Activated gamma-delta T cell treated with Interleukin-2 at 50 U/mL for 16 hours (primary cell): ENCODE measurements at regions not wholly inside any gene's neighbourhood (a gene's known extent, or its start where the extent isn't known, plus 50 kb on each side); places are given as distances from the start of the nearest gene placed in this dataset.
"Not testable (repeated sequence)": the region's sequence is repeated elsewhere in the genome, so short reads cannot be mapped to it uniquely, and the experiment has no call there.

Experiments used
- DNase-seq: peaks from one replicate; pipeline ENCODE4 v3.0.0-alpha.2; 2020

GRCh38 chr18:8970843-8971242 is 131.7 kb upstream of the NDUFV2 start:
- DNase-seq = no peak

DNA sequence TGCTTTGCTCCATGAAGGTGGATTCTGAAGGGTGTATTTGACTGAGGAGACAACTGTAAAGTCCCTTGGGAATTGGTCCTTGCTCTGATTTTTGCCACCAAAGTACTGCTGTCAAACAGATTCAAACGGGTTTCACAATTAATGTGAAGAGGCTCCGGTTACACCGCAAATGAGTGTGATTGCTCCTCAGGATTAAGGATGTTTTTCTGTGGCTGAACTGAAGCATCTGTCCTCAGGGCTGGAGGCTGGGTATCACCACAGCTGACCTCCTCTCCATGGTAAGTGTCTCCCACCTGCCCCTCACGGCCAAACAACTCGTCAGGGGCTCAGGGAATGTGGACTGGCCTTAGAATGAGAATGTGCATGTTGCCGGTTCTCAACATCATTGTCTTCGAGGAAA is 130.4 kb upstream of the NDUFV2 start:
- no peak for DNase-seq

DNA sequence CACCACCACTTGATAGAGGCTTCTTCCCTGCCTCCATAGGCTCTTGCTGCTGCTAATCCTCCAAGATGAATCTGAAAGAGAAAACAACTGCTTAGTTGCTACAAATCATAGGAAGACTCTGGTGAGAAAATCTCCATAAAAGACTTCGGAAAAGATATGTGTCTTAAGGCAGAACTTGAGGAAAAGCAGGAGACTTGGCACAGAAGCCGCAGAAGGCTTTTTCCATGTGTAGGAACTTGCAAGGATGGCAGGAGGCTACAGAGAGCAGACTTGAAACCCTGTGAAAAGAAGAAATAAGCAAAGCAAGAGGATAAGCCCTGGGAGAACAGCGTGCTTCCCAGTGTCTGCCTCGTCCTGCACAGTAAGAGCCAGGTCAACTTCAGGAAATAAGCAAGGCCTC is 128.2 kb upstream of the NDUFV2 start:
- DNase-seq = no peak

- DNase-seq = no peak
Observed at GRCh38 chr18:8974696-8975095, 127.8 kb upstream of the NDUFV2 start.

DNA sequence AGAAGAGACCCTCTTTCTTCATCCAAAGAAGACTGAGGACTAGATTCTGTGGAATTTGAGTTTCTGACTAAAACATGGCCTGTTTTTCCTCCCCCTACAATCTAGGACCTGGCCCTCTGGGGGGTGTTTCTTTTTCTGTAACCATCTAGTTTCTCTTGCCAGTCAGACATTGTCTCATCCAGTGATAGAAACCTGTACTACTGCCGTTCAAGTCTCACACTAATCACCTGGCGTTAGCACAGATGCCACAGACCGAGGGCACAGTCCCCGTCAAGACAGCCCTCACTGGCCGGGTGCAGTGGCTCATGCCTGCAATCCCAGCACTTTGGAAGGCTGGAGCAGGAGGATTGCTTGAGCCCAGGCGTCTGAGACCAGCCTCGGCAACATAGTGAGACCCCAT is 126.9 kb upstream of the NDUFV2 start:
- DNase-seq = no peak

DNA sequence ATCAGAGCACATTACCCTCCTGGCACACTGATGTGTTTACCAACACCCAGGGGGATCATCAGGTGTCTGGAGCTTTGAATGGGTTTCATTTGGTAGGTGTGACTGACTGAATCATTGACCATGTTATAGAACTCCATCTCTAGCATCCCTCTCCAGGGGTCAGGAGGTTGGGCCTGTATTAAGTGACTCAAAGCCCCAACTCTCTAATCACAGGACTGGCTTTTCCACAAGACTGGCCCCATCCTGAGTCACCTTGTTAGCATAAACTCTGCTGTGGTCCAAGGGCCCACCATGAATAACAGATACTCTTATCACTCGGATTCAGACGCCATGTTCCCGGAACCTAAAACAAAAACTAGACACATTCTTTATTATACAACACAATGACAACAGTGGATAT is 125.9 kb upstream of the NDUFV2 start:
- DNase-seq = no peak

DNA sequence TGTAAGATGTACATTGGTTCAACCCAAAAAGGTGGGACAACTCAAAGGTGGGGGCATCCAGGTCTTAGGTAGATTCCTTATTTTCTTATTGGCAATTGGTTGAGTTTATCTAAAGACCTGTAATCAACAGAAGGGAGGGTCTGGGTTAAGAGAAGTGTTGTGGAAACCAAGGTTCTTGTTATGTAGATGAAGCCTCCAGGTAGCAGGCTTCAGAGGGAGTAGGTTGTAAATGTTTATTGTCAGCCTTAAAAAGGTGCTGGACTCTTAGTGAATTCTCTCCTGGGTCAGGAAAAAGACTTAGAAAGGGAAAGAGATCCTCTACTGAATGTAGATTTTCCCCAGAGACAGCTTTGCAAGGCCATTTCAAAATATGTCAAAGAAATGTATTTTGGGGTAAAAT is 125.3 kb upstream of the NDUFV2 start:
- DNase-seq = no peak

GRCh38 chr18:8977701-8978100 is 124.8 kb upstream of the NDUFV2 start:
- DNase-seq = no peak

GRCh38 chr18:8978394-8978793 is 124.1 kb upstream of the NDUFV2 start:
- no peak for DNase-seq

DNA sequence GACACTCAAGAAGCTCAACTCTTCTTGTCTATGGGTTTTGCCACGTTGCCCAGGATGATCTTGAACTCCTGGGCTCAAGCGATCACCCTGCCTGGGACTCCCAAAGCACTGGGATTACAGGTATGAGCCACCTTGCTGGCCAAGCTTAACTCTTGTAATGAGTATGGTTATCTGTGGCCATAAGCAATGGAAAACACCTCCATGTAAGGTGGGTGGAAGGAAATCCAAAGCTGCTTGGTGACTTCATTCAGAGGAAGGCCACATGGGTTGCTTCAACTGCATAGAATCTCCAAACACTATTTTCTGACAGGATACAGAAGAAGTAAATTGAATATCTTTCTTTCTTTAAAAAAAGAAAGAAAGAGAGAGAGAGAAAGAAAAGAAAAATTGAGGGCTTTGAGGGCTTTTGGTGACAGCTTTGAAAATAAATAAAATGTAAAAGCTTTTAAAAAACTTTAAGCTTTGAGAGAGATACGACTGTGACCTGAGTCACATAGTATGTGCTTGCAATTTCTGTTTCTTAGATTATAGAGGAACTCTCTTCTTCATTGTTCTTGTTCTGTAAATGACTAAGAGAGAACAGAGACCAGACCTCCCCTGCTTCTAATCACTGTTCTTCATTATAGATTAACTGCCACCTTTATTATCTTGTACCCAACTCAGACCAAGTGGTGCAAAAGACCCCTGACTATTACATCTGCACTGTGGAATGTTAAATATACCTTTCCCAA is 123.1 kb upstream of the NDUFV2 start:
- DNase-seq = no peak

DNA sequence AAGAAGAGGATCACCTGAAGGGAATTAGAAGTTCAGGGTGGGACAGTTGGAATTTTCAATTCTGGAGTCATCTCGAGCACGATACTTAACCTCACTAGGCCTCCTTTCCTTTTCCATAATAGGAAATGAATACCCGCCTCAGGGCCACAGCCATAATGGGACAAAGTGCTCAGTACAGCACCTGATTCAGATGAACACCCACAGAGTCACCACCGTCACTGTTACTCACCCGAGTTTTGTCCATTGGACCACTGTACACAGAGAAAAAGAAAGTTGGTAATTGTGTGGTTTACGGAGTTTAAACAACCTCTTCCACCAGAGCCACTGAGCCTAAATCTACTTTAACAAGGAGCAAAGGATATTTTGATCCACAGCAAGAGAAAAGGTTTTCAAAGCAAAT is 122.0 kb upstream of the NDUFV2 start:
- no peak for DNase-seq

- no peak for DNase-seq
Observed at GRCh38 chr18:8980918-8981317, 121.6 kb upstream of the NDUFV2 start.

- no peak for DNase-seq
Observed at GRCh38 chr18:8982416-8983183, 119.9 kb upstream of the NDUFV2 start.

DNA sequence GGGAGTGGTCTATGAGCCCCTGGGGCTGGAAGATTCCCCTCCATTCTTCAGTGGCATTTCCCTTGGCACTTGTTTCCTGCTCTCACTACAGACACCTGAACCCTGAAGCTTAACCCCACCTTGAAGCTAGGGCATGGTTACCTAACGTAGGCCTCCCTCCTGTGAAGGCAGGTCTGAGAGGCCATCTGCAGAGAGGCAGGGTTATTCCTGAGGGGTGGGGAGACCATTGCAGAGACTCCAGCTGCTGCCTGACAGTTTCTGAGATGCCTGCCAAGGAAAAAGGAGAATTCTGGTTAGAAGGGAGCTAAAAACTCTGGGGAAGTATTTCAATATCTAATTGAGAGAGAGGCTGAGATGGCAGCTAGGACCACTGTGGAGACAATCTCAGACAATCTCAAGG is 119.3 kb upstream of the NDUFV2 start:
- no peak for DNase-seq

GRCh38 chr18:8984131-8984721 is 118.3 kb upstream of the NDUFV2 start:
- DNase-seq = no peak

GRCh38 chr18:8987241-8987640 is 115.3 kb upstream of the NDUFV2 start:
- no peak for DNase-seq

DNA sequence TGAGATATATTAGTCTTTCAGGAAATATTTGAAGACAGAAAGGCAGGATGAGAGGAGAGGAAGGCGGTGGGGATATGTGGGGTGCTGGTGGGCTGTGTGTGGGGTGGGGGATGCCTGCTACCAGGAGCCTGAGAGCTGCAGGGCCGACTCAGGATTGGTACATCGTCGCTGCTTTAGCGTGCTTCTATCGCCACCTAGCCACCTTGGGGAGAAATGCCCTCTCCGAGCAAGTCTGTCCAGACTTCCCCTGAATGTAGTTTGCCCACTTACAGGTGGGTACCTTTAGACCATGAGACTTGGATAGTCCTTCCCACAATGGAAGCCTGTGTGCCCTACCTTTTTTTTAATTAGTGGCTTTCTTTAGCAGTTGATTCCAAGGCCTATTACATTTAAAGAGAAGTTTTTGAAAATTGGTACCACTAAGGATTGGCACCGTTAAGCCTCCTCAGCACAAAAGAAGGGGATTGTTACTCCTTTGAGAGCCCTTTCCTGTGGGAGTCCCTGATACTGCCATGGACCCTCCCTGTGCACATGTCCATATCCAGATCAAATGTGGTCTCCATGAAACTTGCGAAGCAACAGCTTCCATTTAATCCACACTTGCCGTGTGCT is 114.1 kb upstream of the NDUFV2 start:
- DNase-seq = peak; percentile 48

DNA sequence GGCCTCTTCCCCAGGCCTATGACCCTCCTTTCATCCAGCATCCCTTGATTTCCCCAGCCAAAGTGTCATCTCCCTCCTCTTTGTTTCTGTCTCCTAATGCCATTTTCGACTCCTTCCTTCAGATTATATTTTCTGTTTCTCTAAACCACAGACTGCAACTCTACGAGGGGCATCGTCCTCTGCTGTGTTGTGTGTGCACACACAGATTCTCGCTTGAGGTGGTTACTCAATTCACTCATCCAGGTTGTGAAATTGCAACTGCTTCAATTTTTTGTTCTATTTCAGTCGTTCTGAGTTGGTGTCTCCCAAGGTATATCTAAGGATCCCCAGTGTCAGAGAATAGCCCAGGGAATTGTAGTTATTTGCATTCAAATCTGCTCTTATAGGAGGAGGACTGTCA is 113.5 kb upstream of the NDUFV2 start:
- DNase-seq = no peak

- no peak for DNase-seq
Observed at GRCh38 chr18:8989855-8990254, 112.6 kb upstream of the NDUFV2 start.

DNA sequence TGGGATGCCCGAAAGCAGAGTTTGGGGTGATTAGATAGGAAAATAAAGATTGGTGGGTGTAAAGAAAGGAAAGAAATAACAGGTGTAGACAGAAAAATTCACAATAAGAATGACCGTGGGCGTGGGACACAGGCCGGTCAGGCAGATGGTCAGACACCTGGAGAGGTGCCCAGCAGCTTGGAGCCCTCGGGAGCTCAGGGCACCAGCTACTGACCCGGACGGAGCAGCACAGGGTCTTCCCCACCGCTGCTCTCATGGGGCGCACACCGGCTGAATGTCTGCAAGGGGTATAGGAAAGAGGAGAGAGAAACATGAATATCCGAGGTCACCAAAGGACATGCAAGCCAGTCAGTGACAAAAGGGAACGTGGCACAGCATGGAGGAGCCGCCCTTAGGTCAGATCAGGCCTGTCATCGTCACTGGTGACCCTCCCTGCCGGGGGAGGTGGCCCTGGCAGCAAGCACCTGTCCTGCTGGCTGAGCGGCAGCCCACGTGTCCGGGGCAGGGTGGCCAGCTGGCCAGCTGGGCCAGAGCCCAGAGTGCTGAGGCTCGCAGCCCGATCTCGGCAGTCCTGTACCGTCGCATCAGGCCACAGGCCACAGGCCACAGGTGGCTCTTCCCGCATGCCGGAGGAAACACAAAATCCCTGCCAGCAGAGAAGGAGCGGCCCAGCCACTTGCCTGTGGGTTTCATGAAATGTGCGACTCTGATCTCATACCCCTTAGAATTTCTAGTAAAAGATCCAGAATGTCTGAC is 112.0 kb upstream of the NDUFV2 start:
- DNase-seq = no peak

GRCh38 chr18:8991155-8991554 is 111.3 kb upstream of the NDUFV2 start:
- no peak for DNase-seq

DNA sequence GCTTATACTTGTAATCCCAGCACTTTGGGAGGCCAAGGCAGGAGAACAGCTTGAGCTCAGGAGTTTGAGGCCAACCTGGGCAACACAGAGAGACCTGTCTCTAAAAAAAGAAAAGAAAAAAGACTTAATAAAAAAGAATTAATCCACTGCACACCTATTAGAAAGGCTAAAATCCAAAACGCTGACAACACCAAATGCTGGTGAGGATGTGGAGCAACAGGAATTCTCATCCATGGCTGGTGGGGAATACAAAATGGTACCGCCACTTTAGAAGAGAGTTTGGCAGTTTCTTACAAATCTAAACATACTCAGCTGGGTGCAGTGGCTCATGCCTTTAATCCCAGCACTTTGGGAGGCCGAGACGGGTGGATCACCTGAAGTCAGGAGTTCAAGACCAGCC is 110.0 kb upstream of the NDUFV2 start:
- DNase-seq = not testable (repeated sequence)

DNA sequence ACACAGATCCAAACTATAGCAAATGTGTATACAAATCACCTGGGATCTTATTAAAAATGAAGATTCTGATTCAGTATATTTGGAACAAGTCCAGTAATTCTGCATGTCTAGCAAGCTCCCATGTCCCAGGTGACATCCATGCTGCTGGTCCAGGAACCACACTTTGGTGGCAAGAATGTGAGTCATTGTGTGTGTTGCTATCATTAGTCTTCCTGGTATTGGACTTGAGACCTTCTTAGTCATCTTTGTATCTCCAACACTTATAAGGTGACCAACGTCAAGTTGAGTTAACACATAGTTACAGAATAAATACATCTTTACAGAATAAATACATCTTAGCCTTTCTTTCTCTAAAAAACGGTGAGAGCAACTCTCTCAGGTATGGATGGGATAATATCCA is 107.9 kb upstream of the NDUFV2 start:
- DNase-seq = no peak
